Transverse colon (tissue), 4 donors: ENCODE measurements at regions not wholly inside any gene's neighbourhood (a gene's known extent, or its start where the extent isn't known, plus 50 kb on each side); places are given as distances from the start of the nearest gene placed in this dataset.

Experiments used
- DNase-seq: peaks from one replicate; pipeline ENCODE4 v3.0.0-alpha.2; 2019
- H3K27ac ChIP-seq, 4 donors: fragments of 200-600 bp; sonication (generic); 2 replicates each; pipeline ENCODE4 v1.5.1; 2016 to 2018; ENCODE audit warnings: inconsistent platforms in 4 of 4
- H3K27me3 ChIP-seq: fragments of 200-600 bp; sonication (generic); 2 replicates; pipeline ENCODE4 v1.5.1; 2017; ENCODE audit warnings: inconsistent platforms
- H3K36me3 ChIP-seq, 4 donors: fragments of 200-600 bp; sonication (generic); 2 replicates each; pipeline ENCODE4 v1.5.1; 2017 to 2019; ENCODE audit warnings: inconsistent platforms in 4 of 4
- H3K4me1 ChIP-seq, 4 donors: fragments of 200-600 bp; sonication (generic); 2 replicates each; pipeline ENCODE4 v1.5.1; 2017 to 2020; ENCODE audit warnings: inconsistent platforms in 4 of 4
- H3K4me3 ChIP-seq, 4 donors: fragments of 200-600 bp; sonication (generic); 1 replicate in 1 of 4; 2 replicates in 3 of 4; pipeline versions ENCODE4 v1.5.1 to v1.6.1; 2017 to 2019; ENCODE audit warnings: inconsistent platforms in 4 of 4
- H3K9me3 ChIP-seq, 2 donors: fragments of 200-600 bp; sonication (generic); 2 replicates each; pipeline ENCODE4 v1.5.1; 2017 to 2019; ENCODE audit warnings: inconsistent platforms in 2 of 2
- EP300 ChIP-seq: sonication (generic); formaldehyde crosslinking; IDR thresholded peaks from one replicate; pipeline ENCODE4 v1.6.1; 2017; ENCODE audit warnings: antibody characterized with exemption, low read depth
- POLR2A ChIP-seq: fragments of 450-650 bp; IDR thresholded peaks from one replicate; pipeline ENCODE4 v1.6.1; 2016; ENCODE audit warnings: antibody characterized with exemption, mild to moderate bottlenecking, moderate library complexity
- POLR2AphosphoS5 ChIP-seq, 3 donors: sonication (generic); formaldehyde crosslinking; IDR thresholded peaks; one replicate each; pipeline ENCODE4 v1.6.1; 2016; ENCODE audit warnings: antibody characterized with exemption in 3 of 3
- WGBS, 2 donors: methylation state at CpG; one replicate each; pipeline ENCODE4 v1.1.5; 2018; ENCODE audit warnings: low coverage in 1 of 2; 5-methylcytosine and 5-hydroxymethylcytosine counted together
- in situ Hi-C, 4 donors: fragments of 200-750 bp; cut with MboI; loops; one replicate each; pipeline versions ENCODE4 v1.15.0 to v1.15.1; 2017; ENCODE audit warnings: low sequenced_read_pairs in 3 of 4, low pct_ligation_motif_present in 1 of 4, low pct_unique_long_range_greater_than_20kb in 1 of 4
- intact Hi-C: fragments of 100-400 bp; cut with DNase I; formaldehyde crosslinking; loops from one replicate; pipeline ENCODE4 v1.15.1; 2023; ENCODE audit warnings: low total_unique reads
- TF ChIP-seq, protein P1 (sequence below), 5 experiments: fragments of 200-600 bp in 3 of 5; fragments of 450-650 bp in 2 of 5; sonication (generic) in 3 of 5; IDR thresholded peaks; 1 replicate in 2 of 5; 2 replicates in 3 of 5; pipeline ENCODE4 v1.5.1; 2016 to 2017; ENCODE audit warnings: antibody characterized with exemption in 5 of 5, inconsistent platforms in 3 of 5, mild to moderate bottlenecking in 2 of 5, moderate library complexity in 1 of 5

- Histone ChIP-seq H3K4me3 (no peak overlapping the region), H3K4me1 (no peaks in the 10 kb centered on the region), H3K9me3 (no peaks in the 10 kb centered on the region), H3K27me3 (no peaks in the 10 kb centered on the region), H3K27ac (no peak overlapping the region), H3K36me3 (no peaks in the 10 kb centered on the region)
- in situ Hi-C loops = no loop called here
- DNase-seq = no peak
- WGBS, 2 donors = 68 to 72% methylated on average over 4 of the region's 4 CpGs
- TF ChIP-seq EP300 = no peak
- intact Hi-C loops = no loop called here
These were observed 136.1 kb upstream of the PCBD1 start for GRCh38 chr10:71024490-71024889.

DNA sequence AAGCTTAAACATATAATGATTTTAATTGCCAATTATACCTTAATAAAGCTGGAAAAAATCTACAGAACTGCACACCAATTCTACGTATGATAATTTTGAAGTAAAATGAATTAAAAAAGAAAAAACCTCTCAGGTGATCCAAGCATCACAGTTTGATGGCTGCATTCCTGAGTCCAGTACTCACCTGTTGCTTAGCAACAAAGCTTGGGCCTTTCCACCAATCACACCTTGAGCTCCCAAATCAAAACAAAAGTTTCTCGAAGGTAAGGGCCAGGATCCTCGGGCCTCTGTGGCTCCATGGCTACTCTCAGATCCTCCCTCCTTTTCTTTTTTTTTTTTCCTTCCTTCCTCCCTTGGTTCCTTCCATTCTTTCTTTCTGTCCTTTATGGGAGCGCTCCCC is 137.2 kb upstream of the PCBD1 start:
- DNase-seq = no peak
- Histone ChIP-seq H3K27ac (no peak overlapping the region), H3K27me3 (no peaks in the 10 kb centered on the region), H3K4me3 (no peak overlapping the region), H3K4me1 (no peaks in the 10 kb centered on the region), H3K36me3 (no peaks in the 10 kb centered on the region), H3K9me3 (no peaks in the 10 kb centered on the region)
- in situ Hi-C loops (no loop called here), intact Hi-C loops (no loop called here)
- WGBS, 2 donors = 64 to 83% methylated on average over 1 to 4 of the region's 4 CpGs
- TF ChIP-seq POLR2A (no peak), EP300 (no peak), POLR2AphosphoS5 (IDR thresholded peaks at IDR 0.05) (no peak)
- TF ChIP-seq, protein P1, sequence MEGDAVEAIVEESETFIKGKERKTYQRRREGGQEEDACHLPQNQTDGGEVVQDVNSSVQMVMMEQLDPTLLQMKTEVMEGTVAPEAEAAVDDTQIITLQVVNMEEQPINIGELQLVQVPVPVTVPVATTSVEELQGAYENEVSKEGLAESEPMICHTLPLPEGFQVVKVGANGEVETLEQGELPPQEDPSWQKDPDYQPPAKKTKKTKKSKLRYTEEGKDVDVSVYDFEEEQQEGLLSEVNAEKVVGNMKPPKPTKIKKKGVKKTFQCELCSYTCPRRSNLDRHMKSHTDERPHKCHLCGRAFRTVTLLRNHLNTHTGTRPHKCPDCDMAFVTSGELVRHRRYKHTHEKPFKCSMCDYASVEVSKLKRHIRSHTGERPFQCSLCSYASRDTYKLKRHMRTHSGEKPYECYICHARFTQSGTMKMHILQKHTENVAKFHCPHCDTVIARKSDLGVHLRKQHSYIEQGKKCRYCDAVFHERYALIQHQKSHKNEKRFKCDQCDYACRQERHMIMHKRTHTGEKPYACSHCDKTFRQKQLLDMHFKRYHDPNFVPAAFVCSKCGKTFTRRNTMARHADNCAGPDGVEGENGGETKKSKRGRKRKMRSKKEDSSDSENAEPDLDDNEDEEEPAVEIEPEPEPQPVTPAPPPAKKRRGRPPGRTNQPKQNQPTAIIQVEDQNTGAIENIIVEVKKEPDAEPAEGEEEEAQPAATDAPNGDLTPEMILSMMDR (IDR thresholded peaks at IDR 0.05) = no peak

- no peak for TF ChIP-seq POLR2A
- no peak for TF ChIP-seq EP300
- TF ChIP-seq POLR2AphosphoS5 (IDR thresholded peaks at IDR 0.05) = no peak
- TF ChIP-seq, protein P1 (IDR thresholded peaks at IDR 0.05) = no peak
- 89% methylated on average over 9 of the region's 9 CpGs; no CpG with 5 or more reads in 1 of the 2 donors for WGBS, 2 donors
- in situ Hi-C loops (no loop called here), intact Hi-C loops (no loop called here)
- Histone ChIP-seq H3K9me3 (no peaks in the 10 kb centered on the region), H3K4me3 (no peak overlapping the region), H3K36me3 (no peaks in the 10 kb centered on the region), H3K4me1 (no peaks in the 10 kb centered on the region), H3K27ac (no peak overlapping the region), H3K27me3 (no peaks in the 10 kb centered on the region)
- DNase-seq = no peak
These were observed 139.7 kb upstream of the PCBD1 start for GRCh38 chr10:71028066-71028465.

DNA sequence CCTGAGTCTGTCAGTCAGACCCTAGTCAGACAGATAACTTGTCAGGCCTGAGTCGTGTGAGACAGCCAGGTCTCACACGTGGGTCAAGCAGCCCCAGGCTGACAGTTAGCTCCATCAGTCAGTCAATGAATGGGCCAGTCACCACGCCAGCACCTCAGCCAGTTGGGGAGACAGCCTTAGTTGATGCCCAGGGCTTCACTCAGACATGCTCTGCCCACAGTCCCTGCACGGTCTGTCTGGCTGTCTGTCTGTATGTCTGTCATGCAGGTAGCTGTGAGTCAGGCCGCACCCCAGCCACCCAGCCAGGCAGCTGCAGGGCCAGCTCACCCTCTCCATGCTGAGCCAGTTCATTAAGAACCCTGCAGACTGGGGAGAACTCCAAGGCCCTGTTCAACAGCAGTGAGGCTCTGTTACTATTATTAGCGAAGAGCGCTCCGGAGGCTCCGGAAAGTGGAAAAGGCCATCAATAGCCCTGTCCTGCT is 141.1 kb upstream of the PCBD1 start:
- H3K9me3 ChIP-seq = no peaks in the 10 kb centered on the region
- H3K27ac ChIP-seq = no peak overlapping the region
- no peak for DNase-seq
- no peaks in the 10 kb centered on the region for H3K36me3 ChIP-seq
- TF ChIP-seq POLR2AphosphoS5 (IDR thresholded peaks at IDR 0.05) = no peak
- no peak for TF ChIP-seq POLR2A
- TF ChIP-seq, protein P1 (IDR thresholded peaks at IDR 0.05) = no peak
- TF ChIP-seq EP300 = no peak
- no peaks in the 10 kb centered on the region for H3K4me1 ChIP-seq
- WGBS, 2 donors = 78 to 100% methylated on average over 1 to 9 of the region's 9 CpGs
- H3K27me3 ChIP-seq = no peaks in the 10 kb centered on the region
- no peak overlapping the region for H3K4me3 ChIP-seq
- intact Hi-C loops = no loop called here
- in situ Hi-C loops = no loop called here

DNA sequence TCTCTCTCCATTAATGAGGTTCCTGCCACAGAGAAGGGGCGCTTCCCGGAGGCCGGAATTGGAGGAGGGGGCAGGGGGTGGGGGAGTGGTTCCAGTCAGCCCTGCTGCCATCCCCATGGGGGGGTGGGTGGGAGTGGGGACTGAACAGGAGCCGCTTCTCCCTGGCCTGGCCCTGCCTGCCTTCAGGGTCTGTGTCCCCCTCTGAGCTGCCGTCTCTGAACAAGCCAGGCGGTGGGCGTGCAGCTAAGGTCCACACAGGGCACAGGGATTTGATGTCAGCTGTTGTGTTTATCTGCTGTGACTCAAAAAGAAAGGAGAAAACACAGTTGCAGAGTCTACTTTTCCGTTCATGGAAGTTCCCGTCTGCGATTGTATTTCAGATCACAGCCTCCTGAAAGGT is 141.5 kb upstream of the PCBD1 start:
- Histone ChIP-seq H3K4me1 (no peaks in the 10 kb centered on the region), H3K4me3 (no peak overlapping the region), H3K27me3 (no peaks in the 10 kb centered on the region), H3K9me3 (no peaks in the 10 kb centered on the region), H3K27ac (no peak overlapping the region), H3K36me3 (no peaks in the 10 kb centered on the region)
- WGBS, 2 donors = 82% methylated on average over 10 of the region's 10 CpGs; no CpG with 5 or more reads in 1 of the 2 donors
- in situ Hi-C loops = no loop called here
- DNase-seq = no peak
- TF ChIP-seq EP300 (no peak), POLR2AphosphoS5 (IDR thresholded peaks at IDR 0.05) (no peak), POLR2A (no peak)
- TF ChIP-seq, protein P1 (IDR thresholded peaks at IDR 0.05) = no peak
- intact Hi-C loops = no loop called here
